HG02973 (cell line): ENCODE measurements at regions not wholly inside any gene's neighbourhood (a gene's known extent, or its start where the extent isn't known, plus 50 kb on each side); places are given as distances from the start of the nearest gene placed in this dataset.
"Not testable (repeated sequence)": the region's sequence is repeated elsewhere in the genome, so short reads cannot be mapped to it uniquely, and the experiment has no call there.

ENCODE experiments used
- ATAC-seq: cut with Tn5 transposase; IDR thresholded peaks from one replicate; pipeline ENCODE4 v1.9.1; 2021; ENCODE audit warnings: moderate library complexity; ENCODE audit not compliant: unreplicated experiment

DNA sequence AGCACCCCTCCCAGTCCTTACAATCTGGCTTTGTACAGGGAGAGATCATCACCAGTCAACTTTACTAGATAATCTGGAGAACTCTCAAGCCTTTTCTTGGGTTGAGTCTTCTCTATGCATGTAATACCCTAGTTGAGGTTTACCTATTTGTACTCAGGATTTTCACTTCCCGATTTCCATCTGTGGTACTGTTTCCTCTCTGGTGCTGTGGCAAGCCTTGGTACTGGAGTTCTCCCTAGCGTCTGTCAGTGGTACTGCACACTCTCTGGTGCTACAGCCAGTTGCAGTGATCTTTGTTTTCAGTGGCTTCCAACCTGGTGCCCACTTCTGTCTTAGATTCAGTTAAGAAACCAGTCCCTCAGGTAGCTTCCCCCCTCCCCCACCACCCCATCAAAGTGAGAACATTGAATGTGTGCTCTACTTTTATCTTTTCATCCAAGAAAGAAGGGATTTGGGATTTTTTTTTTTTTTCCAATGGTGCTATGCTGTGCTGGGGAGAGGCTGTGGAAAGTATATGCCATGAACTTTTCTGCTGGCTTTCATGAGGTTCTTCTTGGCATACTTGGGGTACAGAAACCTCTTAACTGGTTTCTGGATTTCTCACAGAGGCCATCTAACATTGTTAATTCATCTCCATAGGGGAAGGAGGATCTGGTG is 69.4 kb upstream of the EVL start:
- peak; percentile 100 for ATAC-seq

GRCh38 chr14:99996951-99997571 is 68.2 kb upstream of the EVL start:
- no peak for ATAC-seq

- ATAC-seq: not testable (repeated sequence)
Observed at GRCh38 chr14:100000398-100000797, 64.8 kb upstream of the EVL start.

DNA sequence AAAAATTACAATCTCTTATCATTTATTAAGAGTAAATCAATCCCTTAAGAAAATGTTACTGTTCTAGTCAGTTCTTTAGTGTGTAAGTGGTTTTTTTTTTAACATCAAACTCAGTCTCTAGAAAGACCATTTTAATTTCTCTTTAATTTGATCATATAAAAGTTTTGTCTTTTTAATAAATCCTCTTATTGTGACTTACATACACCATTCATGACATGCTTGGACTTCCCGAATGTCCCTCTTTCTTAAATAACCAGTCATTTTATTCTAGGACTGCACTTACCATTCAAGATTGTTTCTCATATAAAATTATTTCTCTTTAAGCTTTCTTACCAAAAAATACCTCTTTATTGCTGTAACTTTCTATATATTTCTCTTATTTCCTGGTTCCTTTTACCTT is 60.8 kb upstream of the EVL start:
- no peak for ATAC-seq

- no peak for ATAC-seq
Observed at GRCh38 chr14:100007254-100007653, 58.0 kb upstream of the EVL start.

- not testable (repeated sequence) for ATAC-seq
Observed at GRCh38 chr14:100009802-100010201, 55.4 kb upstream of the EVL start.

DNA sequence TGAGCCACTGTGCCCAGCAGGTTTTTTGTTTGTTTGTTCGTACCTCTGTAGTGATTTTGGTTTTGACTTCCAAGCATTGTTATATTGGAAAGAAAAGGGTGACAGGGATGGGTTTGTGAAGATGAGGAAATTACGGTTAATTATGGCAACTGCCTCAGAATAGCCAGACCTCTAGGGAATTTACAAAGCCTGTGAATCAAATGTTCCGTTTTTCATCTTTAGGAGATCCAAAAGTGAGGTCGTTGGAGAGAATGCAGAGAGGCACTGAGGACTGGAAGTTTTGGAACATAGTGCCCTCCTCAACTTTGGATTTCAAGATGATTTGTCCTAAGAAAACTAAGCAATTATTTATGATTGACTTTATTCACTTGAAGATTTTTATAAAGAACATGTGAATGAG is 54.5 kb upstream of the EVL start:
- no peak for ATAC-seq

- ATAC-seq: no peak
Observed at GRCh38 chr14:100011628-100012325, 53.4 kb upstream of the EVL start.

DNA sequence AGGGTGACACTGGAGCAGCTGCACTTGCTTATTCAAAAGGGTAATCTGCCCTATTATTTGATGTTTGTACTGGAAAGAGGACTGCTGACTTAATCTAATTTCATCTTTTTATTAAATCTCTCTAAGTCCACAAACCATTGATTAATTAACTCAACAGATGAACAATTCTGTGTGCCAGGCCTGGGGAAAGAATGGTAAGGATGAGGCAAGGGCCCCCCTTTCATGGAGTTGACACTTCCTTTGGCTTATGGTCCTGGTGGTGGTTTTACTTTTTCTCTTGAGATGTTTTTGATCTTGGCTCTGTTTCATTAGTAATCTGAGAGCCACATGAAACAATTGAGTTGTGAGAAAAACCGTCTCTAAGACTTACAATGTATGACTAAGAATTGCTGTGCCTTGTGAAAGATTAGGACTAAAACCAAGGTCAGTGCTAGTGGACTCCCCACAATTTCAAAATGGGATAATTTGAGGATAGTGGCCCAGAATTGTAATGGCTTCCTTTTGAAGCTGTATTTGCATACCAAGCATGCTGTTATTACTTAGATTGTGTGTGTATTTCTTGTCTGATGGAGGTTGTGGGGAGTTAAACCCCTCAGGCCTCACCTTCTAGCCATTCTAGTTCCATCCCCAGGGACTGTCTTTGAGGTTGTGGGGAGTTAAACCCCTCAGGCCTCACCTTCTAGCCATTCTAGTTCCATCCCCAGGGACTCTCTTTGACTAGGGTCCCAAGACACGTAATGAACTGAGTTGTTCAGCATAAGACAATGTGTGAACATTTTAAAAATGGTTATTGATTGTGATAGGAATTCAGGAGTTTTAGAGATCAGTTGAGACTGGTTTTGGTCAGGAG is 52.5 kb upstream of the EVL start:
- no peak for ATAC-seq

DNA sequence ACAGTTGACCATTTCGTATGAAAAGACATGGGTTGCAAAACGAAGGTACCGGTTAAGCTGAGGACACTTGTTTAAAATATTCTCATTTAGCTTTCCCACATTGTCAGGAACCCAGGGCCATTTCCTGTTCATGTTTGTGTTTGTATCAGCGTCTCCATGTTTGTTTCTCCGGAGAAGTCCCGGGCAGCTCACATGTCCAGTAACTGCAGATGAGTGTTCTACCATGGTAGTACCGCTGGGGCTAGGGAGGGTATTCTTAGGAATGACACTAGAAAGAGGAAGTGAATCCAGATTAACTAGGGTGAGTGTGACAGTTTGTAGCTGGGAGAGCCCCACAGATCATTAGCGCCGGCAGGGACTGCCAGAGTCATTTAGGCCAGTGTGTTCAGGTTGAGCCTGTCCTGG is 50.0 kb upstream of the EVL start:
- ATAC-seq: peak; percentile 78
